ENCODE measurements at regions not wholly inside any gene's neighbourhood (a gene's known extent, or its start where the extent isn't known, plus 50 kb on each side); places are given as distances from the start of the nearest gene placed in this dataset.

DNA sequence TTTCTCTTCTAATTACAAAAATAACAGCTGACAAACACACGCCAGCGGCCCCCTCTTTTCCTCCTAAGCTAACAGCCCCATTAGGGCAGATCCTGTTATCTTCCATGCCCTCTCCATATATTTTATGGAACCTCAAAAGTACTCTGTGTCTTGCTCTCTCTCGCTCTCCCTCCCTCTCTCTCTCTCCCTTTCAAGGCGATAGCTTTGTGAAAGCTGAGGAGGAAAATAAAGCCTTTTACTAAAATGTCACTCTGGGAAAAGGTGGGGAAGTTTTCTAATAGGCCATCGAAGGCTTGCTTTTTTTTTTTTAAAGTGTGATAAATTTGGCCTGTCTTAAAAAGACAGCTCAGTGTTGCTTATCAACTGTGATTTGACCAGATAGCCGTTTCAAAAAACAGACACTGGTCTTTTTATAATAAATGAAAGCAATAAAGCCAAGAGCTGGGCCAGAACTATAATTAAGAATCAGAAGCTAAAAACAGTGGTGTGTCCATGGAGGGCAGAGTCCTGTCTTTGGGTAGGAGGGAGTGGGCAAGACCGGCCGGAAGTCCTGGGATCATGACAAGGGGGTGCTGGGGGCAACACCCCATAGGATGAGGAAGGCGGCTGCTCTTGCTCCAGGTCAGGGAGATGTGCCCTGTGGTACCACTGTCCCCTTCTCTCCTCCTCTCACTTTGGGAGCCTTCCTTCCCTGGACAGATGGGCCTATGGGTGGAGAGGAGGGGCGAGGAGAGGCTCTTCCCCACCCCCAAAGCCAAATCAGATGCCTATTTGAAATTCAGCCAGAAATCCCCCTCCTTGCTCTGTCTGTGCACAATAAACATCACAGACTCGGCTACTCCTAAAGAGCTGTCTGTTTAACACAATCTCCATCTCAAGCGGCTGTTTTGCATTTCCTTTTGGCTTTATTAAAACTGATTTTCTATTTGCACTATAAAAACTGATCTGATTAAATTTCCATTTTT is 267.2 kb downstream of the BUD13 start:
- TF ChIP-seq POLR2A (IDR thresholded peaks at IDR 0.05), result no peak
- TF ChIP-seq CTCF (IDR thresholded peaks at IDR 0.05), result no peak
- no peak for TF ChIP-seq EP300 (IDR thresholded peaks at IDR 0.05)
